HG03108 (cell line): ENCODE measurements at regions not wholly inside any gene's neighbourhood (a gene's known extent, or its start where the extent isn't known, plus 50 kb on each side); places are given as distances from the start of the nearest gene placed in this dataset.

ENCODE experiments used
- ATAC-seq: cut with Tn5 transposase; IDR thresholded peaks from one replicate; pipeline ENCODE4 v1.9.1; 2021; ENCODE audit warnings: moderate library complexity; ENCODE audit not compliant: unreplicated experiment

DNA sequence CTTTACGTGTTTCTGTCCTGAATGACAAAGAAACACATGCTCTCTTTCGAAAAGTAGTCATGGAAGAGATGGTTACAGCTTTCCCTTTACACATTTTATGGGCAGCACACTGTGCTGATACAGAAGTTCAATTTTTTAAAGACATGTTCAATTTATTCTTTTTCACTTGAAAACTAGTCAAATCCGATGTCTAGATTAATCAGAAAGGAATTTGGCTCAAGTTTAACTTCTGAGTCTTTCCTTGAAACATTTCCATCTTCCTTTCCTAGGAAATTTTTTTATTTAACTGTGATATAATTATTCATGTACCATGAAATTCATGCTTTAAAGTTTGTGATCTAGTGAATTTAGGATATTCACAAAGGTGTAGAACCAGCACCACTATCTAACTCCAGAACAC is 360.1 kb downstream of the TNS3 start:
- ATAC-seq = no peak

DNA sequence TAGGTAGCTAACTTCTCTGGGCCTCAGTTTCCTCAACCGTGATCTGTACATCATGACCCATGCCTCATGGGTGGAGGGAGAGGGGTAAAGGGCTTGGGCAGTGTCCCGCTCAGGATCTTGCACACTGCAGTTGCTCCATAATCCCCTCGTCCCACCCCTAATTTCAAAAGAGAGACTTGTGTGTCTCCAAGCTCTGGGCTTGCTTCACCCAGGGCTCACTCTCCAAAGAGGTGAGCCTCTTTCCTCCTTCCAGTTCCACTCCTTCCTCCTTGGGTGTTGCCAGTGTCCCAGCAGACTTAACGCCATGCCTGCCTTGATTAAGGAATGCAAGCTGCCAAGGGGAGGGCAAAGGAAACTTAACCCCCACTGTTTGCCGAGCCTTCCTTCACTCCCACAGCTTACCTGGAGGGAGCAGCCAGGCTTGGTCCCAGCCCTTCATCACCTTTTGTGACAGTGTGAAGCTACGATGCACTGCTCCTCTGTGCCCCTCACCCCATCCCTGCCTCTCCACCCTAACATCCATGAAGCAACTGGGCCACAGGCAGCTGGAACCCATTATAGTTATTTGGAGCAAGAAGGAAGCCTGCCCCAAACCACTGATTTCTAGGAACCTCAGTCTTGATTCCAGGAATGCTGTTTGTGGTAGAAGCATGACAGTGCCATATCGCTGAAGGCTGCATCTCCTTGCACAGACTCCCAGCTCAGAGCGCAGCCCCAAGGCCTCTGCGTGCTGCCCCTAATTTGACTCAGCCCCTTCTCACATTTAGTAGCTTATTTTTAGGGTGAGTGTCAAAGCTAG is 363.3 kb downstream of the TNS3 start:
- no peak for ATAC-seq

- ATAC-seq = no peak
Observed at GRCh38 chr7:47217570-47218360, 364.1 kb downstream of the TNS3 start.

DNA sequence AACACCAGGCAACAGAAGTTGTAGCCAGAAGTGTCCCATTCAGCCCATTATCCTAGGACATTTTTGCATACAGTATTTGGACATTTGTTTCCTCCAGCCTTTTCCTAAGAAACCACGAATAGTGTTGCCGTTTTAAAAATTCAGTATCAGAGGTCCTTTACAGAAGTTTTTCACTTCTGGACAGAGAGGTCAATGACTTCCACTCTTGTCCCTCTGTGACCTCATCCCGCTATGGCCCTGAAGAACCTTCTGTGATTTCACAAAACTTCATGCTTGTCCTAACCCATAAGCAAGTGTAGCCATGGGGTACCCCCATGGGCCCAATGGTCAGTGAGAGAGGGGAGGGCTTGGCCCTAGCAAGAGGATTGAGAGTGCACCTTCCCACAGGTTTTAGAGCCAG is 364.8 kb downstream of the TNS3 start:
- ATAC-seq = no peak

- no peak for ATAC-seq
Observed at GRCh38 chr7:47216439-47216838, 365.5 kb downstream of the TNS3 start.

DNA sequence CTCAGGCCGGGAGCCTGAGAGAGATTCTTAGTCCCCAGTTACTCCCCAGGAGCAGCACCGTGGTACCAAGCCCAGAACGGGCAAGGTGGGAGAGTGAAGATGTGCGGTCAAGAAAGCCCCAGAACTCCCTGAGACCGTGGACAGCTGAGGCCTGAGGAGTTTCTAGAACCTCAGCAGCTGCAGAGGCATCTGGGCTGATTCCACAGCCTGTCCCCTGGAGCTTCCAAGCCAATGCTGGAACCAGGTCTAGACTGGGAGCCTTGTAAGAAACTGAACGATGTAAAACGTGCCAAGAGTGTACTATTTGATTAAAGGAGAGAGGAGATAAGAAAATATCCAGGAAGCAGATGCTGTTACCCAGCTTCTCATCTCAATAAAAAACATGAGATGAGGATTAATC is 366.3 kb downstream of the TNS3 start:
- no peak for ATAC-seq

GRCh38 chr7:47215049-47215448 is 366.9 kb downstream of the TNS3 start:
- ATAC-seq = no peak

DNA sequence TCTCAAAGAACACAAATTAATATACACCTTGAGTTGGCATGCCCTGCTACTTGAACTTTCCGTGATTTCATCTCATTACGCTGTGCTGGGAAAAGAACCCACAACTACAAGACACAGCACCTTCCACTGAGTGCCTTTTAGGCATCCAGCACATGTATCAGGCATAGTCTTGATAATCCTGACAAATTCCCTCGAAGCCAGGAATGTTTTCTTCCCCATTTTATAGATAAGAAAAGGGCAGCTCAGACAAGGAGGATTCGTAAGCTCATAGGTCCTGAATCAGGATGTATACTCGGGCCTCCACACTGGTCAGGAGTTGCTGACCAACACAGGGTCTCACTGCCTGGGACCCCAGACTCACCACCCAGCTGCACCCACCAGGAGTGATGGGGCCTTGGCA is 368.6 kb downstream of the TNS3 start:
- ATAC-seq = no peak

DNA sequence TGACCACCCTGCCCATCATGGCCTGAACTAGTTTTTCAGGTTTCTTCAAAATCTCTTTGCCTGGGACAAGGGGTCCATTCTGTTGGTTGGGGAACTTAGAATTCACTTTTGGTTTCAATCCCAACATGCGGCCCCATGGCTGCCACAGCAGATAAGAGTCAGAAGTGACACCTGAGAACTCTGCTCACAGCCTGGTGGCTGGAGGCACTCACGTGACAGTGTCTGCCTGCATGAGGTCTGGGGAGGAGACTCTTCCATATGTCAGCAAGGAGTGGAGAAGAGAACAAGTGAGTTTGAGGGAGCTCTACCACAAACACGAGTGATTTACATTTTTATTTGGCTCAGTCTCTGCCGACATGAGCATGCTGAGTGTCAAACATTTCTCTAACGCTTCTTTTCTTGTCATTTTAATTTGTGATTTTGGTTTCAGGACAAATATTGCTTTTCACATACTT is 370.4 kb downstream of the TNS3 start:
- no peak for ATAC-seq

DNA sequence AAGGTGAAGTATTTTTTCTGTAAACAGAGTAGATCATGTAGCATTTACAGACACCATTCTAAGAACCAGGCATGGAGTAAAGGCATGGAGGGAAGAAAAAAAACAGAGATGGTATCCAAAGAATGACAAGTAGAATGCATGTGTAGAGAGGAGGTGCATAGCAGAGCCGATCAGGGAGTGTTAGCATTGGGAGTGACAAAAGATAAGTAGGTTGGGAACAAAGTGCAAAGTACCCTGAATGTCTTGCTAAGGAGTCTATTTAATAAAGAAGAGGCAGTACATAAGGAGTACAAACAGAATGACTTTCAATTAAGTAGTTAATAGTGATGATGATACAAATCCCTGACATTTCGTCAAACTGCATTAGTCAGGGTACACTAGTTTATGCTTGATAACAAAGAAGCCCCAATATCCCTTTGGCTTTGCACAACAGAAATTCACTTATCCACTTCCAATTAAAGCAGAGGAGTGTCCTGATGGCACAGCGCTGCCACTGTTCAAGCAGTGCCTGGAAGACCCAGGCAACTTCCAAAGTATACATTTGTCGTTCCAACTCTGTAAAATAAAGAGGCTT is 371.5 kb downstream of the TNS3 start:
- ATAC-seq = no peak

GRCh38 chr7:47207956-47208355 is 374.0 kb downstream of the TNS3 start:
- no peak for ATAC-seq

DNA sequence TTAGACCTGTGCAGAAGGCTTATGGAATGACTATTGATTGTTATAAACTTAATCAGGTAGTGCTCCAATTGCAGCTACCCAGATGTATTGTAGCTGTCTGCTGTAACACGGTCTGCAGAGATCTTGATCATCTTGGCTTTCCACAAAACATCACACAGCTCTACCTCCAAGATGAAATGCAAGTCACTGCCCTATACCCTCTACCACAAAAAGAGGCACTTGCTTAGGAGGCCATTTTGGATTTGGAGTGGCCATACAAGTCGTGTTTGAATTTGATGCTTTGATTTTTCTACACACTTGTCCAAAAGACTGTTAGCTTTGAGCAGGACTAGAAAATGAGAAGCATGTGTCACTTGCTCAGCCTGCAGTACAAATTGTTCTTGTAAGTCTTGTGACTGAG is 377.2 kb downstream of the TNS3 start:
- no peak for ATAC-seq

- ATAC-seq = no peak
Observed at GRCh38 chr7:47202146-47202783, 379.6 kb downstream of the TNS3 start.

GRCh38 chr7:47198159-47198558 is 383.8 kb downstream of the TNS3 start:
- no peak for ATAC-seq

GRCh38 chr7:47197486-47197885 is 384.4 kb downstream of the TNS3 start:
- no peak for ATAC-seq

DNA sequence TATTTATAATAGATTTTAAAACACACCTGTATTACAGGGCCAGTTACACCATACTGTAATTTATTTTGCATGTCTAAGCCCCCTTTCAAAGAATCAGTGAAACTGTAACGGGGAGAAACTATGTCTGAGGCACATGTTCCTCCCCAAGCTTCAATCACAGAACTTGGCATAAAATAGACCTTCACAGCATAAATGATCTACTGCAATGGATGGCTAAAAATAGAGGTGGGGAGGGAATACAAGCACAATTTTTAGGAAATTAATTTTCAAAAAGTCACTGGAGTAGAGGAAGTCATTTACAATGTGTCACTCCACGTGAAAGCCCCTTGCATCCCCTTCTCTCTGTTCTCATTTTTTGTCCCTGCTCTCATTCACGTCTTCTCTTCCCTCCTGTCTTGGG is 385.2 kb downstream of the TNS3 start:
- ATAC-seq = no peak

GRCh38 chr7:47196106-47196645 is 385.7 kb downstream of the TNS3 start:
- ATAC-seq = no peak

DNA sequence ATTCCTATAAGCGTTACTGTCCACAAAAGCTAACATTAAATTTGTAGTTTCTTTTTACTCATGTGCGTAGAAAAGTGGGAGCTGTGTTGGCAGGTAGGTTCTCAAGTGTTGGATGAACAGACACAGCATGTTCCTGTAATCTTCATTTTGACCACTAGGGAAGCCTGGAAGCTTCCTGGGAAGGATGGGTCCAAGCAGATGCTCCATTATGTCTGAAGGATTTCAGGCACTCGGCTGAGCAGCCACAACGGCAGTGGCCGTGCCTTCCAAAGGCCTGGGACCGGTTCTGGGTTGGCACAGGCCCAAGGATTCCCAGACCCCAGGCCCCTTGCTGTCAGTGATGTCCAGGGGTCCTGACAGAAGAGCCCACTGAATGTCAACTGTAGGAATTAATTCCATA is 386.3 kb downstream of the TNS3 start:
- ATAC-seq = no peak

DNA sequence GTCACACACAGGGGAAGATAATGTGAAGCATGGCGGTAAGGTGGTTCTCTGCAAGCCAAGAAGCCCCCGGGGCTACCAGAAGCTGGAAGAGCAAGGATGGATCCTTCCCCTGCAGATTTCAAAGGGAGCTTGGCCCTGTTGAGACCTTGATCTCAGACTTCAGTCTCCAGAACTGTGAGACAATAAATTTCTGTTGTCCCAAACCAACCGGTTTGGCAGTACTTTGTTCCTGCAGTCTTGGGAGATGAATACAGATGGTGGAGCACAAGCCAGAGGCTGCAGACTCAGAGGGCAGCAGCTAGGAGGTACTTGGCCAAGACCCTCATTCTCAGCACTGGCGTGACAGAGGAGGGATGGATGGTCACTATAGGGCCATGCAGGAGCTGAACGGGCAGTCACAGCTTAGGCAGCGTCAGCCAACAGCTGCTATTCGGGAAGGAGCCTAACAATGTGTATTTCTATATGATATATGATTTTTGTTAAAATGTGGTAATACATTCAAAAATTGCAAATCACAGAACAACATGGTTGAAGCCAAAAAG is 387.3 kb downstream of the TNS3 start:
- no peak for ATAC-seq

DNA sequence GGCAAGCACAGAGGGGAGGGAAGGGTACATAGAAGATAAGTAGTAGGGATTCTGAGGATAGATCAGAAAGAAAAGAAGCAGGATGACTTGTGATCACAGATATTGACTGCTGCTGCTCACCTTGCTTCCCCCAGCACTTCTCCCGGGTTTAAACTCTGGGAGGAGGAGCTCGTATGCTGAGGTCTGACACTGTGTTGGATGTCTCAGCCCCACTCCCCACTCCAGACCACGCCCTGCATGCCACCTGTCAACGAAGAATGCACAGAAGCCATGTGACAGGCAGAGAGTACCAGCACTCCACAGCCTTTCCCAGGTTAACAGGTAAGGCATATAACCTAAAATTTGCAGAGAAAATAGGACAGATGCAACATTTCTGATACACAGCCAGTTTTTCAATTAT is 388.9 kb downstream of the TNS3 start:
- no peak for ATAC-seq

DNA sequence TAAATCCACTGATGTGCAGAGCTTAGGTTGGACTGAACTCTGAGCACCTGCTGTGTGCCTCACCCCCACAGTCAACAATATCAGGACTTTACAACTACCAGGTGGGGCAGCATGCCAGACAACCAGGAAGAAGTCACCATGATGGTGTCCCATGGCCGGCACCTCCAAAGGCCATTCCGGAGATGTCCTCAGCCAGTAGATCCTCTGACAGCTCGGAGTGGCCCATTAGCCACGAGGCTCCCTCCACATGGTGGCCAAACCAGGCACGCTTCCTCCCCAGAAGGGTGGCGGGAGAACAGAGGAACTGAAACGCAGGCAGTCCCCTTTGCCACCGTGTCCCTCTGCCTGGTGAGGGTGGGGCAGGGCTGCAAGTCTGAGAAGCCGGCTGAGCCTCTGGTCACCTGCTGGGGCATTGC is 390.0 kb downstream of the TNS3 start:
- peak; percentile 69 for ATAC-seq
